Muscle of arm (tissue), 1 donor: ENCODE measurements at regions not wholly inside any gene's neighbourhood (a gene's known extent, or its start where the extent isn't known, plus 50 kb on each side); places are given as distances from the start of the nearest gene placed in this dataset.

Source experiments
- DNase-seq: peaks from one replicate; pipeline ENCODE4 v3.0.0-alpha.2; 2013

- no peak for DNase-seq
Measured at GRCh38 chrX:106510713-106511403, 100.9 kb upstream of the RADX start.
